ENCODE measurements at regions not wholly inside any gene's neighbourhood (a gene's known extent, or its start where the extent isn't known, plus 50 kb on each side); places are given as distances from the start of the nearest gene placed in this dataset.
"Not testable (repeated sequence)": the region's sequence is repeated elsewhere in the genome, so short reads cannot be mapped to it uniquely, and the experiment has no call there.

GRCh38 chr18:29823671-29824070 is 1218.9 kb downstream of the DSC3 start:
- no peak for DNase-seq

GRCh38 chr18:29821544-29821943 is 1221.0 kb downstream of the DSC3 start:
- DNase-seq, result no peak

- DNase-seq, result no peak
These were observed 1231.0 kb downstream of the DSC3 start for GRCh38 chr18:29811519-29811918.

GRCh38 chr18:29780816-29781215 is 1261.7 kb downstream of the DSC3 start:
- DNase-seq, result no peak

GRCh38 chr18:29779096-29779495 is 1263.4 kb downstream of the DSC3 start:
- DNase-seq, result no peak

GRCh38 chr18:29753379-29753778 is 1289.2 kb downstream of the DSC3 start:
- DNase-seq, result no peak

- DNase-seq, result no peak
These were observed 1292.8 kb downstream of the DSC3 start for GRCh38 chr18:29749704-29750103.

- DNase-seq, result no peak
These were observed 1301.1 kb downstream of the DSC3 start for GRCh38 chr18:29741461-29741860.

GRCh38 chr18:29737620-29738019 is 1304.9 kb downstream of the DSC3 start:
- DNase-seq, result no peak

- DNase-seq, result no peak
These were observed 1305.4 kb downstream of the DSC3 start for GRCh38 chr18:29737190-29737589.

- no peak for DNase-seq
These were observed 1312.5 kb downstream of the DSC3 start for GRCh38 chr18:29730073-29730472.

GRCh38 chr18:29726646-29727045 is 1315.9 kb downstream of the DSC3 start:
- DNase-seq, result no peak

- DNase-seq, result not testable (repeated sequence)
These were observed 1319.1 kb downstream of the DSC3 start for GRCh38 chr18:29723486-29723885.

- DNase-seq, result not testable (repeated sequence)
These were observed 1326.6 kb downstream of the DSC3 start for GRCh38 chr18:29715960-29716359.

- DNase-seq, result no peak
These were observed 1329.8 kb downstream of the DSC3 start for GRCh38 chr18:29712785-29713184.

GRCh38 chr18:29711932-29712331 is 1330.6 kb downstream of the DSC3 start:
- DNase-seq, result no peak

- no peak for DNase-seq
These were observed 1349.2 kb downstream of the DSC3 start for GRCh38 chr18:29693334-29693733.

GRCh38 chr18:29681578-29681977 is 1361.0 kb downstream of the DSC3 start:
- no peak for DNase-seq

GRCh38 chr18:29664278-29665036 is 1378.1 kb downstream of the DSC3 start:
- no peak for DNase-seq

GRCh38 chr18:29661924-29662323 is 1380.6 kb downstream of the DSC3 start:
- DNase-seq, result no peak

- no peak for DNase-seq
These were observed 1381.8 kb downstream of the DSC3 start for GRCh38 chr18:29660777-29661176.

GRCh38 chr18:29653671-29654215 is 1388.8 kb downstream of the DSC3 start:
- DNase-seq, result no peak

- no peak for DNase-seq
These were observed 1389.7 kb downstream of the DSC3 start for GRCh38 chr18:29652797-29653196.

GRCh38 chr18:29651122-29651680 is 1391.3 kb downstream of the DSC3 start:
- DNase-seq, result no peak

- no peak for DNase-seq
These were observed 1393.7 kb downstream of the DSC3 start for GRCh38 chr18:29648891-29649290.

Measured in retina (tissue), 1 donor.